Left cardiac atrium (tissue), 4 donors: ENCODE measurements at regions not wholly inside any gene's neighbourhood (a gene's known extent, or its start where the extent isn't known, plus 50 kb on each side); places are given as distances from the start of the nearest gene placed in this dataset.

ENCODE experiments used
- ATAC-seq, 2 donors: fragments of 200-7000 bp; cut with Tn5 transposase; one replicate each; pipeline ENCODE4 v1.9.1; 2020; ENCODE audit warnings: mild to moderate bottlenecking in 2 of 2, moderate library complexity in 2 of 2
- DNase-seq: peaks from one replicate; pipeline ENCODE4 v3.0.0-alpha.2; 2020
- intact Hi-C, 2 donors: fragments of 100-400 bp; cut with DNase I; formaldehyde crosslinking; loops; one replicate each; pipeline versions ENCODE4 v1.14.1 to v1.15.1; 2022 to 2023
- donor health status: DM: no; HTN: yes; CAD: no.
- donor health status: DM: no; HTN: yes; CAD: no; lungs with severe emphysema.
- donor health status: DM: yes; HTN: yes; CAD: no.
- donor health status: Dilated cardiomyopathy.

DNA sequence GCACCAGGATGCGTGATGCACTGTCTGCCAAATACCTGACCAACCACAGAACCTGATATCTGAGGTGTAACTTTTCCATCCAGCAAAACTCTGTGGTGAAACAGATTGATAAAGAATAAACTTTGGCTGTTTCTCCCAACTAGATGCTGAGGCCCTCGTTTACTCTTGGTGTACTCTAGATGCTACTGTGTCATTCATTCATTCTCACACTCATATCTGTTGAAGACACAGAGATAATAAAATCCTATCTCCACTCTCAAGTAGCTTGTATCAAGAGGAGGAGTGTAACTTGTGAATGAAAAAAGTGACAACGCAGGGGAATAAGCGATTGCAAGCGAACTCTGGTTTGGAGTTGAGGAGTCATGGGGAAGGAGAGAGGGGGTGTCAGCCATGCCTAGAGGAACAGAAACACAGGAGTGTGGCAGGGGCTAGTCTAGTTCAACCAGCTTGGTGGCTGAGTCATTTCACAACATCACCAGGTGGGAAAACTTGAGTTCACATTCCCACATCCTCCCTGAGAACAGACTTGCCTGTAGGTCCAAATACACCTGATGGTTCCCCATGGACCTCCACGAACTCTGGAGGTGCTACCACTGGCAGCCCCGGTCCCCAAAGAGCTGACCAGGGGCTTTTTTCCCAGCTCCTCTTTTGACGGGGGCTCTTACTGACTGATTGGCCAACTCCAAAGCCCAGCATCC lies 73.3 kb upstream of the SNRK start:
- ATAC-seq: peak in 1 of 2 donors; percentile 57
- DNase-seq: no peak
- intact Hi-C loops: no loop called here

DNA sequence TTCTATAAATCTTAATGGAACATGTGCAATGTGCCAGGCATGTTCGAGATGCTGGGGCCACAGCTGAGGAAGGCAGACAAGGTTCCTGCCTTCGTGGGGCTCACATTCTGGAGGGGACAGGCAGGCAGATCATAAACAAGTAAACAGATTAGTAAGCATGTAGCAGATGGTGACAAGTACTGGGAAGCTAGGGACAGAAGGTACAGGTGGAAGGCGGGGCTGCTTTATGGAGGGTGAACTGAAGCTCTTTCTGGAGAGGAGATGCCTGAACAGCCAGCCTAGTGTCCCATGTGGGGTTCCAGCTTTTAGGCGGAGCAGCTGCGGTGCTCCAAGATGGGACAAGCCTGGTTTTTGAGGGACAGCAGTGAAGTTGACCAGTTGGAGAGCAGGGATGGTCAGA lies 74.7 kb upstream of the SNRK start:
- intact Hi-C loops: no loop called here
- DNase-seq (no peak), ATAC-seq (no peak)

DNA sequence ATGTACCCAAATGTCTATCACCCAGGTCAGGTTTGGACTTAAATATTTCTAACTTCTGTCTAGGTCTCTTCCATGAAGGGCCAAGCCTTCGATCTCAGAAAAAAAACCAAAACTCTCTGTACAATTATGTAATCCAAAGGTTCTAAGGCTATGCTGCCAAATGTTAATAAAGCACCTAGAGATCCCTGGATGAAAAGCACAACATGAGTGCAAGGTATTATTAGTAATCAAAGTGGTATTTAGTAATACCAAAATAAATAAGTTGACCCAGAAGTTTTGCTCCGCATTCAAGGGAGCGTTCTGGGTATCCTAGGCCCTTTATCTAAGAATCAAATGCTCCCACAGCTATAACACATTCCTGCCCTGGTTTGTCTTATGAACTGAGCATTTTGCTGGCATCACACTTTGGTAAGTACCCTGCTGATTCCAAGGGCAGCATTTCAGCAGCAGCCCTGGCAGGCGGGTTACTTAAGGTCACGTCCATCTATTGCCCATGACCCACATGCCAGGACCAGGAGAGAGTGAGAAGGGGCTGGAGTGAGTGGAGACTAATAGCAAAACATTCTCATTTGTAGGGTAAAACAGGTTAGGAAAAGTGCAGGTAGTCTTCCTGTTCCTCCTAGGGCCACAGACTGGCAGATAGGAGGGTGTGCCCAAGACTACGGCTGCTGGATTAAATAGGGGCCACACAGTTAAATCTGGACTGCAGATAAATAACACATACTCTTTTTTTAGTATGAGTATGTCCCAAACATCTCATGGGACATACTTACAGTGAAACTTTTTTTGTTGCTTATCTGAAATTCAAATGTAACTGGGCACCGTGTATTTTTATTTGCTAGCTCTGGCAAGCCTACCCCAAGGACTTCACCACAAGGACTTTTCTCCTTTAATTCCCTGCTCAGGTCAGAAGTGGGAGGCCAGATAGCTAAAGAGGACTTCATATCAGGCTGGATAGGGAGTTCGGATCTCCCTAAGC lies 76.0 kb upstream of the SNRK start:
- intact Hi-C loops: no loop called here
- ATAC-seq (peak; percentile 75 to 78), DNase-seq (no peak)

DNA sequence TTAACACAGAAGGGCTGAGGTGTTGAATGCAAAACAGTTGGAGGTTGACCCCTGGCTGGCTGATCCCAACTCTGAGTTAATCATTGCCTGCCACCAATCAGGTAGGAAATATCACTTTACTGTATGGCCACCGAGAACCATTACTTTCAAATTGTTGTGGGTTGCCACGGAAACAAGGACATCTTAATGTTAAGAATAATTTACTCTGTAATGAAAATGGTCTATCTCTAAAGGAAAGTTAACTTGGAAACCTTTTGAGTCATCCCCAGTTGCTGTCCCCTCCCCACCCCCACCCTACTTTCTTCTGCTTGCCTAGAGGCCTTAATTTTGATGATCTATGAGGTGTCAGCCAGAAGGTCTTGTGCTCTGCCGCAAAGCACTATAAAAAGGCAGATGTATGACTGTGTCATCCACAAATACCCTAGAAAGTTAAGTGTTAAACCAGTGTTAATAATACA lies 78.7 kb upstream of the SNRK start:
- ATAC-seq (no peak), DNase-seq (no peak)
- intact Hi-C loops: no loop called here

DNA sequence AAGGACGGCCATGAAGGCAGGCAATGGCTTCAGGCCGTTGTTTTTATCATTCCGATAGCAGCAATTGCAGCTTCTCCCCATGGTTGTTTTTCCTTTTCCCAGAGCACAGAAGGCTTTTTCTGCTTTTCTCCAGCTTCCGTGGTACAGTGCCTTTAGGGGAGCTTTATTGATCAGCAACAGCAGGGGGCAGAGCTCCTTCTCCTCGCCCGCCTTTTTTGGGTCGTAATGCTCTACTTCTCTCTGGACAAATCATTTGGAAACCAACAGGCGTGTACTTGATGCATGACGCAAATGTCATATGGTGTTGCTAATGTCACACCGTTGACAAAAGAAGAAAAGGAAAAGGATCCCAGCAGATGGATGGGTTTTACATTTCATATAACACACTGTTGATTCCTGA lies 79.7 kb upstream of the SNRK start:
- intact Hi-C loops: no loop called here
- DNase-seq: no peak

GRCh38 chr3:43206105-43206504 lies 80.2 kb upstream of the SNRK start:
- no peak for ATAC-seq
- no peak for DNase-seq
- intact Hi-C loops: no loop called here

More for the DNA sequence above, 79.7 kb upstream of the SNRK start:
- ATAC-seq: no peak

DNA sequence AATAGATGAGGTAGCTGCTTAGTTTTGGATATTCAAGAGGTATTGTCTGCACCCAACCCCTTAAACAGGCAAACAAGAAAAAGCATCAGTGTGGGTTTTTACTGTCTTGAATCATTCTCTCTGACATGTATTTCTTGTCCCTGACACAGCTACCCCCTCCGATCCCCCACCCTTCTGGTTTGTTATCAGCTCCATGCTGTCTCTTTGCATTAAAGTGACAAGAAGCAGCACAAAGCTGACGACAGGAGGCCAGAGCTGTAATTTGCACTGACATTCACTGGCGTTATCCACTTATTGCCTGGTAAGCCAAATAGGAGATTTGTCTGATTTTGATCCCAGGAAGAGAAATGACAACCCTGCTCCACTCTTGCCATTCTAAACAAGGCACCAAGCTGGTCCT lies 83.3 kb upstream of the SNRK start:
- no peak for DNase-seq
- intact Hi-C loops: no loop called here
- no peak for ATAC-seq

- DNase-seq: no peak
- intact Hi-C loops: no loop called here
- no peak for ATAC-seq
These were observed 84.8 kb upstream of the SNRK start for GRCh38 chr3:43201581-43201980.

- intact Hi-C loops: no loop called here
- no peak for ATAC-seq
- DNase-seq: no peak
These were observed 86.6 kb upstream of the SNRK start for GRCh38 chr3:43199645-43200306.

DNA sequence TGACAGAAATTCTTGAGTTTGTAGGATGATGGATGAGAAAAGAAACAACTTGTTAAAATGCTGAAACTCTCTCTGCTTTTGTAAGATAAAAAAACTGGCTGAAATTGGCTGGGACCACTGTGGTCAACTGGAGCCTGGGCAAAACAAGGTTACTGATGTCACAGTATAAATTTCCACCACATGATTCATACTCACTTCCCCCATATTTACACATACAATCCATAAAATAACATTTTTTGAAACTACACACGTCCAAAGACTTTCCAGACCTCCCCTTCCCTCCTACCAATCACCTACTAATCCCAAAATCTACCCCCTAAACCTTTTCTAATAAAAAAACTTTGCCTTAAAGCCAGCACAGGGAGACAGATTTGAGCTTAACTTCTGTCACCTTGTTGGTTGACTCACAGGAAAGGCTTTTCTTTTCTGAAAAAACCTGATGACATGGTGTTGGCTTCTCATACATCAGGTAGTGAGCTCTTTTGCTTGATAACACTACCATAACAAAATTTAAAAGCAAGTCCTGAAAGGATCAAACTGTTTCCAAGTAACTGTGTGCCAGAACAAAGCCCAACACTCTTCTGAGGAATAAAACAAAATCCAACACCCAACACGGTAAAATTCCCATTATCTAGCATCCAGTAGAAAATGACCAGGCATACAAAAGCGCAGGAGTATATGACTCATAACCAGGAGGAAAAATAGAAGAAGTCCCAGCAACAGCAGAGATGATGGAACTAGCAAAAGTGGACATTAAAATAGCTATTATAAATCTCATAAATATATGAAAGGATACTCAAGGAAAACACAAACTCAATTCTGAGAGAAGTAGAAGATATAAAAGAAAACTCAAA lies 87.3 kb upstream of the SNRK start:
- DNase-seq (no peak), ATAC-seq (no peak)
- intact Hi-C loops: no loop called here

DNA sequence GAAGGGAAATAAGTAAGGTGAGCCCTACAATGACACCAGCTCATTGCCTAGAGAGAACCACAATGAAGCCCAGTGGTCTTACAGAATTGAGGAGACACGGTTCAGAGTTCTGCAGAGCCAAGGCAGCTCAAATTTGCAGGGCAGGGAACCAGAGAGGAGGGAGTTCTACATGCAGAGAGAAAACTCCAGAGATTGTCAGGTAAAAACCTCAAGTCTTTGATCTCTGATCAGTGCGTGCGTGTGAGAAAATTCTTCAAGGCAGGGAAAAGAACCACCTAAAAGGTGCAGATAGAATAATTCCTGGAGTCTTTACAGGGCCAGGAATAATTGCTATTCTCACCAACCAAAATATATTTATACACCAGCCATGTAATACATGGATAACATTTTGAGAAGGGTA lies 88.0 kb upstream of the SNRK start:
- DNase-seq (no peak), ATAC-seq (no peak)
- intact Hi-C loops: no loop called here

DNA sequence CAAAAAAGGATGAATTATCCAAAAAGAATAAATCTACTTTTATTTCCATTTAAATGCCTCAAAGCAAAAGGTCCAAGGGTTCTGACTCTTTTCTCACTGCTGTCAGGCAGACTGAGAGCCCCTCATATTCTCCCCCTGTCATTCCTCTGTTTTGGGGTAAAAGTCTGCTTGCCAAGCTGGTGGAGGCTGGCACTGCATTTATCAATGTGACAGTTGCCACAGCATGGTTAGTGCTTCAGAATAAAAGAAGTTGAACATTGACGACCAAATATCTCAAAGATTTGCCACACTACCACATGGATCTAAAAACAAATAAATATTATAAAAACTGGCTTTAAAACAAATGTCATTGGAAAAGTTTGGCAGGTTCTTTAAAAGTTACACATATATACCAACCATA lies 89.2 kb upstream of the SNRK start:
- intact Hi-C loops: no loop called here
- DNase-seq (no peak), ATAC-seq (no peak)

DNA sequence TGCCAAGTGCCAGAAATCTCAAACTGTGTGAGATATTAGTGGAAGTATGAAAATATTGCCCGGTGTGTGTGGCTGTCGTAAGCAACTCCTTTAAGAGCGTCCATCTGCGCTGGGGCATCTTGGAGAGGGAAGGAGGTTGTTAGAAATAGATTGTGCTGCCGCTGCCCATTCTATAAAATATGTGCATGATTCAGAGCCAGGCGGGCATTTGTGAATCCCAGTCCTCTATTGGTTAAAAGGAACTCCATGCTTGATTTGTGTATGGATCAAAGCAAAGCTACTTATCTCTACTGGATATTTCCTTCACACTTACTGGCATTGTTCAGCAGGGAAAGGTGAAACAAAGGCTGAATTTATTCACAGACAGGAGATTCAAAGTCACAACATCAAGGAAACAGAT lies 89.6 kb upstream of the SNRK start:
- ATAC-seq: no peak
- intact Hi-C loops: no loop called here
- DNase-seq: no peak

DNA sequence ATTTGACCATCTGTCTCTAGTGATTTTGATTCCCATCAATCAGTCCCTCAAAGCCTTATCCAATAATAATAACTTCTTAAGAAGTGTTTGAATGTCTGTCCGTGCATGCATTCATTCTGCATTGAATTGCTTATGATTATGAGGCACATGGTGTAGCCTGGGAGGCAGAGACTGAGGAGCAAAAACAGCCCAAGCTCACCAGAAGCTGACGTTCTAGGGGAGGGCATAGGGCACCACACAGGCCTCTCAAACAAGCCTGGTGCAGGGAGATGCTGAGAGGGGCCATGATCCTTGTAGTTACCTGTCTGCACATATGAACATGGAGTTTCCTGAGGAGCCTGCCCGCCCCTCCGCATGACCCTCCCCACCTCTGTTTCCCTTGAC lies 89.2 kb upstream of the POMGNT2 start:
- ATAC-seq: no peak
- intact Hi-C loops: no loop called here
- no peak for DNase-seq

- intact Hi-C loops: no loop called here
- DNase-seq (no peak), ATAC-seq (peak in 1 of 2 donors; percentile 24)
These were observed 88.7 kb upstream of the POMGNT2 start for GRCh38 chr3:43194490-43195114.

DNA sequence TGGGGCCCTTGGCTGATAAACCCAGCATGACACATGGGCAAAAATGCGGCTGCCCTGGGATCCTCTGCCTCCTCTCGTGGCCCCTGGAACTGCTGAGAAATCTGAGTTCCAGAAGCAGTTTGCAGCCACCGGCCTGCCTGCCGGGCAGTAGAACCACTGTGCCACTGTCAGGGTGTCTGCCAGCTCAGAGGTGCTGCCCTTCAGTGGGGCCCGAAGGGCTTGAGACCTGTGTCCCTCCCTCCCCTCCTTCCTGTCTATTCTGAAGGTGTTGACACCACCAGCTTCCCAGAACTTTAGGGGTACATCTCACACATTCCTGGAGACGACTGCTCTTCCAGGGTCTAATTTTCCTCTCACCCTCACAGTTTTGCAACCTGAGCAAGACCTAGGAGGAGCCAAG lies 88.2 kb upstream of the POMGNT2 start:
- intact Hi-C loops: no loop called here
- no peak for DNase-seq
- ATAC-seq: no peak

- DNase-seq: no peak
- intact Hi-C loops: no loop called here
- ATAC-seq: no peak
These were observed 86.1 kb upstream of the POMGNT2 start for GRCh38 chr3:43192028-43192427.

- intact Hi-C loops: no loop called here
- ATAC-seq (no peak), DNase-seq (no peak)
These were observed 85.2 kb upstream of the POMGNT2 start for GRCh38 chr3:43191116-43191515.

GRCh38 chr3:43190670-43191069 lies 84.8 kb upstream of the POMGNT2 start:
- no peak for ATAC-seq
- intact Hi-C loops: no loop called here
- no peak for DNase-seq
